Chondrocyte (in vitro differentiated cells): ENCODE measurements at regions not wholly inside any gene's neighbourhood (a gene's known extent, or its start where the extent isn't known, plus 50 kb on each side); places are given as distances from the start of the nearest gene placed in this dataset.

Experiments
- DNase-seq: peaks from one replicate; pipeline ENCODE4 v3.0.0; 2021; ENCODE audit warnings: mixed read lengths, low spot score
- H3K27ac Mint-ChIP-seq: one replicate; pipeline ENCODE4 v1.8.0; 2021; ENCODE audit warnings: mild to moderate bottlenecking, moderate library complexity, mixed read lengths; ENCODE audit not compliant: unreplicated experiment
- H3K27me3 Mint-ChIP-seq: 2 replicates; pipeline ENCODE4 v1.8.0; 2021; ENCODE audit warnings: low read depth, mixed read lengths
- H3K36me3 Mint-ChIP-seq: 2 replicates; pipeline ENCODE4 v1.8.0; 2021; ENCODE audit warnings: low read depth, mixed read lengths
- H3K4me1 Mint-ChIP-seq: 2 replicates; pipeline ENCODE4 v1.8.0; 2021; ENCODE audit warnings: low read depth, mild to moderate bottlenecking, mixed read lengths
- H3K4me3 Mint-ChIP-seq: one replicate; pipeline ENCODE4 v1.8.0; 2021; ENCODE audit warnings: mild to moderate bottlenecking, moderate library complexity, mixed read lengths; ENCODE audit not compliant: unreplicated experiment
- H3K9me3 Mint-ChIP-seq: 2 replicates; pipeline ENCODE4 v1.8.0; 2021; ENCODE audit warnings: low read depth, mixed read lengths
- TF ChIP-seq, protein P1 (sequence below): fragments of 200-600 bp; sonication (generic); IDR thresholded peaks from 2 replicates; pipeline ENCODE4 v1.5.0; 2021; ENCODE audit warnings: antibody characterized with exemption, mild to moderate bottlenecking, moderate library complexity

DNA sequence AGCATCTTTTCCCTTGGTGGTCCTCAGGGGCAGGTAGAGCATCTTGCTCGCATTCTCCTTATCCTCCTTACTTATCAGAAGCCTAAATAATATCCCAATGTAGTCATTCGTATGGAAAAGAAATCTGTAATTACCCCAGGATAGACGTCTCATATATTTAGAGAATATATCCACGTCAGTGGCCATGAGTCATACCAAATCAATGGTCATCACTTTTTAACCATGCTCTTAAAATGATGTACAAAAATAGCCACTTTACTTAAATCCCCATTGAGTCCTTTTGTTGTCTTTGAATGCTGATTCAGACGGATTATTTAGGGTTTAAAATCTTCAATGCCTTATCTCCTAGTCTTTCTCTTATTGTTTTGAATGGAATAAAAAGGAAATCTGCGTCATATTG, 231.7 kb upstream of the STXBP5 start:
- Mint-ChIP-seq H3K4me3 (no peak overlapping the region), H3K27ac (no peak overlapping the region), H3K27me3 (no peaks in the 10 kb centered on the region), H3K36me3 (no peaks in the 10 kb centered on the region), H3K4me1 (peaks cover 13% of the 10 kb centered on the region), H3K9me3 (no peaks in the 10 kb centered on the region)
- TF ChIP-seq, protein P1, sequence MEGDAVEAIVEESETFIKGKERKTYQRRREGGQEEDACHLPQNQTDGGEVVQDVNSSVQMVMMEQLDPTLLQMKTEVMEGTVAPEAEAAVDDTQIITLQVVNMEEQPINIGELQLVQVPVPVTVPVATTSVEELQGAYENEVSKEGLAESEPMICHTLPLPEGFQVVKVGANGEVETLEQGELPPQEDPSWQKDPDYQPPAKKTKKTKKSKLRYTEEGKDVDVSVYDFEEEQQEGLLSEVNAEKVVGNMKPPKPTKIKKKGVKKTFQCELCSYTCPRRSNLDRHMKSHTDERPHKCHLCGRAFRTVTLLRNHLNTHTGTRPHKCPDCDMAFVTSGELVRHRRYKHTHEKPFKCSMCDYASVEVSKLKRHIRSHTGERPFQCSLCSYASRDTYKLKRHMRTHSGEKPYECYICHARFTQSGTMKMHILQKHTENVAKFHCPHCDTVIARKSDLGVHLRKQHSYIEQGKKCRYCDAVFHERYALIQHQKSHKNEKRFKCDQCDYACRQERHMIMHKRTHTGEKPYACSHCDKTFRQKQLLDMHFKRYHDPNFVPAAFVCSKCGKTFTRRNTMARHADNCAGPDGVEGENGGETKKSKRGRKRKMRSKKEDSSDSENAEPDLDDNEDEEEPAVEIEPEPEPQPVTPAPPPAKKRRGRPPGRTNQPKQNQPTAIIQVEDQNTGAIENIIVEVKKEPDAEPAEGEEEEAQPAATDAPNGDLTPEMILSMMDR, result no peak
- DNase-seq, result no peak

GRCh38 chr6:146974351-146974750, 229.9 kb upstream of the STXBP5 start:
- no peaks in the 10 kb centered on the region for H3K36me3 Mint-ChIP-seq
- no peak overlapping the region for H3K27ac Mint-ChIP-seq
- DNase-seq, result no peak
- no peaks in the 10 kb centered on the region for H3K27me3 Mint-ChIP-seq
- H3K9me3 Mint-ChIP-seq, result no peaks in the 10 kb centered on the region
- peaks cover 1% of the 10 kb centered on the region for H3K4me1 Mint-ChIP-seq
- TF ChIP-seq, protein P1, result no peak
- H3K4me3 Mint-ChIP-seq, result no peak overlapping the region

DNA sequence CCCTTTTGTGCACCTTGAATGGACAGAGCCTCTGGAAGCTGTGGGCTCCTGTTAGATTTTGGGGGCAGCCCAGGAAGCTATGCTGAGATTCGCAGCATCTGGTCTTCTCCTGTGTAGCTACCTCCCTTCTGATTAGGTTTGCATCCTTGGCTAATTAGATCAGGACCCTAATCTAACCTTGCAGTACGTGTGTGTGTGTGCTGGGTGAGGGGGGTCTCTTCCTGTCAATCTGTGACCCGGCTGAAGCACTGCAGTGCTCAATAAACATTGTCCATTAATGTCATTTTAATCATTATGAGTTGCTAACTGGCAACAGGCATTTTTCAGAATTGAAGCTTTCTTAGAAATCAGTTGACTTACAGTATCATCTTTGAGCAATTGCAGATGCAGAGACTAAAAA, 229.1 kb upstream of the STXBP5 start:
- Mint-ChIP-seq H3K4me3 (no peak overlapping the region), H3K27me3 (no peaks in the 10 kb centered on the region), H3K9me3 (no peaks in the 10 kb centered on the region), H3K4me1 (no peaks in the 10 kb centered on the region), H3K36me3 (no peaks in the 10 kb centered on the region), H3K27ac (no peak overlapping the region)
- TF ChIP-seq, protein P1, result no peak
- no peak for DNase-seq

DNA sequence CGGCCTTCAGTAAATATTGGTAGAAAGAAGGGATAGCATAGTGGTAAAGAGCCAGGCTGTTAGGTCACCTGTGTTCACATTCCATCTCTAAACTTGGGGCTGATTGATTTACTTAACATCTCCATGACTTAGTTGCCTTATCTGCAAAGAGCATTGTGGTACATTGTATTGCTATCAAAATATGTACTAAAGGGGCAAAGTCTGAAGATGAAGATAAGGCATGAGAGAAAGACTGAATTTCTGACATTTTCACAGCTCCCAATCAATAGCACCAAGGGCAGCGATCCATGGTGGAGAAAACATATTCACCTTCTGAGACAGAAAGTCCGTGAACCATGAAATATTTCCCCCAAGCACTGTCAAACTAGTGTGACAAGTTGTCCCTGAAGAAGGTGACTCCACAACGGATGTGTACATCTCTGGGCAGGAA, 223.3 kb upstream of the STXBP5 start:
- H3K9me3 Mint-ChIP-seq, result peaks cover 2% of the 10 kb centered on the region
- H3K4me3 Mint-ChIP-seq, result no peak overlapping the region
- no peaks in the 10 kb centered on the region for H3K36me3 Mint-ChIP-seq
- no peak for DNase-seq
- no peak overlapping the region for H3K27ac Mint-ChIP-seq
- no peaks in the 10 kb centered on the region for H3K4me1 Mint-ChIP-seq
- TF ChIP-seq, protein P1, result no peak
- H3K27me3 Mint-ChIP-seq, result no peaks in the 10 kb centered on the region

- peaks cover 4% of the 10 kb centered on the region for H3K9me3 Mint-ChIP-seq
- no peaks in the 10 kb centered on the region for H3K4me1 Mint-ChIP-seq
- no peaks in the 10 kb centered on the region for H3K27me3 Mint-ChIP-seq
- H3K4me3 Mint-ChIP-seq, result no peak overlapping the region
- DNase-seq, result no peak
- no peak overlapping the region for H3K27ac Mint-ChIP-seq
- H3K36me3 Mint-ChIP-seq, result no peaks in the 10 kb centered on the region
- TF ChIP-seq, protein P1, result no peak
Measured at GRCh38 chr6:146981981-146982380, 222.2 kb upstream of the STXBP5 start.
